ENCODE measurements at regions not wholly inside any gene's neighbourhood (a gene's known extent, or its start where the extent isn't known, plus 50 kb on each side); places are given as distances from the start of the nearest gene placed in this dataset.
A peak's percentile ranks its signal among the peaks of the same experiment; 100 is the strongest.

DNA sequence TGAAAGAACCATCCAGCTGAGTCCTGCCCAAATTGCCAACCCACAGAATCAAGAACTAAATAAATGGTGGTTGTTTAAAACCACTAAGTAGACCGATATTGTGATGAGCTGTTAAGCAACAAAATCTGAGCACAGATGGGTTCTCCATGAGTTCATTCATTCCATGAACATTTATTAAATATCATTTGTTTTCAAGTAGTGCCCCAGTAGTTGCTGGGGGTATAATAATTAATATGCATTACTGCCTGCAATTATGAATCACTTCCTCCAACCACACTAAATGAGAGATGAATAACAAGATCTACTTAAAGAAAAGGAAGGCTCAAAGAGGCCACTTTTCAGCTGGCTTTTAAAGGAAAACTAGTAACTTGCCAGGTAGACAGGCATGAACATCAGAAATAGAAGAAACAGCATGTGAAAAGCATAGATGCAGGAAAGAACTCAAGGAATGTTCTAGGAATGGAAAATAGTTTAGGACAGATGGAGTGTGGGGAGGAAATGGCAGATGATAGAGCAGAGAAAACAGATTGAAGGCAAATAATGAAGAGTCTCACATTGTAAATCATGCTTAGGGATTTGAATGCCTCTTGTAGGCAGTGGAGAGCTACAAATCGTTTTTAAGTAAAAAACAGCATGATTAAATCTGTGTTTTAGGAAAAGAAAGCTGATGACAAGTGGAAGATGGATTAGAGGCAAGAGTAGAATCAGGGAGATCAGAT lies 641.7 kb upstream of the DIPK2B start:
- no peak overlapping the region for H2AK5ac ChIP-seq (ENCODE audit: low read depth, low read length)
- H3K9me1 ChIP-seq (ENCODE audit: insufficient read depth, low read length): peaks cover 8% of the 10 kb centered on the region; the same call in 1 of the 2 replicates
- H4K5ac ChIP-seq (ENCODE audit: low read depth, low read length): no peak overlapping the region; the same call in 1 of the 2 replicates
- H3K18ac ChIP-seq (ENCODE audit: low read depth, low read length): no peak overlapping the region; the same call in 1 of the 2 replicates
- dilution Hi-C loops (cut with HindIII; ENCODE audit: low sequenced_read_pairs, unreplicated experiment): no loop called here
- ChIA-PET CTCF (interaction anchor here (0.6 to 1.0 kb wide), 3 partner anchors 10 to 40 kb away, joined by 3 read pairs; no protein-coding TSS in a partner anchor), POLR2A (ENCODE audit: unreplicated experiment) (no interaction called here)
- no peak overlapping the region for H2AFZ ChIP-seq (replicated peaks; ENCODE audit: low read length, poor library complexity)
- H3K9ac ChIP-seq (ENCODE audit: low read depth, low read length): no peak overlapping the region
- no peak overlapping the region; the same call in 1 of the 2 replicates for H3K27ac ChIP-seq (ENCODE audit: insufficient read depth, low read length)
- no peak overlapping the region for H4K91ac ChIP-seq (ENCODE audit: insufficient read depth, low read depth, low read length)
- H4K8ac ChIP-seq (ENCODE audit: low read depth in 2 of 2, low read length in 2 of 2): no peak overlapping the region
- H3K79me1 ChIP-seq (ENCODE audit: low read depth in 1 of 2, low read length in 2 of 2): peaks cover 11 to 32% of the 10 kb centered on the region in 2 experiments
- peak overlapping the region; percentile 23 for H2BK5ac ChIP-seq (ENCODE audit: low read depth, low read length, poor library complexity, severe bottlenecking)
- no TSS peak for BruUV-seq (replicated peaks)
- in situ Hi-C loops (cut with MboI; ENCODE audit: low sequenced_read_pairs): loop anchor here (10.0 kb wide), 2 partner anchors 328 to 542 kb away; no protein-coding TSS in a partner anchor
- H3K4me1 ChIP-seq (ENCODE audit: control insufficient read depth, insufficient read depth, low read length): peaks cover 5% of the 10 kb centered on the region; the same call in 1 of the 2 replicates
- WGBS, 2 experiments (ENCODE audit: extremely low coverage in 2 of 2, insufficient read length in 1 of 2): 0% methylated on average over 1 of the region's 2 CpGs; no CpG with 5 or more reads in 1 of the 2 experiments
- H2BK120ac ChIP-seq (ENCODE audit: low read depth, low read length): 0 out of 2 replicates have a peak overlapping the region, but pooled peaks have one; percentile 2
- no peak overlapping the region for H2BK20ac ChIP-seq (ENCODE audit: low read depth, low read length)
- intact Hi-C loops (cut with micrococcal nuclease): no loop called here
- H2AK9ac ChIP-seq (replicated peaks; ENCODE audit: low read depth, low read length, poor library complexity): no peak overlapping the region
- H3K23ac ChIP-seq (ENCODE audit: low read depth, low read length): peak overlapping the region; percentile 39; the same call in 1 of the 2 replicates
- H3K4me3 ChIP-seq (ENCODE audit: insufficient read depth, low read depth, low read length): no peak overlapping the region
- H3K36me3 ChIP-seq (ENCODE audit: control insufficient read depth, insufficient read depth, low read length): peaks cover 3% of the 10 kb centered on the region
- peak overlapping the region; percentile 20; the same call in 1 of the 2 replicates for H3K56ac ChIP-seq (ENCODE audit: extremely low read depth, insufficient read depth, low read length)
- no peak for DNase-seq
- H3K14ac ChIP-seq (replicated peaks; ENCODE audit: low read depth, low read length): no peak overlapping the region
- H3K27me3 ChIP-seq (ENCODE audit: control insufficient read depth, insufficient read depth, low read length): no peaks in the 10 kb centered on the region
- peak; percentile 36; the same call in 1 of the 2 replicates for ATAC-seq (ENCODE audit: low read depth)
- peaks cover 11% of the 10 kb centered on the region for H4K20me1 ChIP-seq (ENCODE audit: insufficient read depth, low read length)
- H3K4me2 ChIP-seq (ENCODE audit: low read depth, low read length): no peak overlapping the region; the same call in 1 of the 2 replicates
- no peak overlapping the region for H2BK15ac ChIP-seq (ENCODE audit: low read depth, low read length)
- H3K4ac ChIP-seq (ENCODE audit: low read depth, low read length): 0 out of 2 replicates have a peak overlapping the region, but pooled peaks have one; percentile 11
- H3K9me3 ChIP-seq (ENCODE audit: control insufficient read depth, insufficient read depth, low read length): no peaks in the 10 kb centered on the region
- TF ChIP-seq CHD1 (IDR thresholded peaks at IDR 0.05; ENCODE audit: low read depth, low read length) (no peak), MAZ (IDR thresholded peaks at IDR 0.05; ENCODE audit: borderline replicate concordance, low read depth, low read length) (no peak), POLR2A (IDR thresholded peaks at IDR 0.05; ENCODE audit: low read depth, low read length) (no peak), FOS (IDR thresholded peaks at IDR 0.05; ENCODE audit: low read depth, low read length) (no peak), SMC3 (IDR thresholded peaks at IDR 0.05; ENCODE audit: low read depth, low read length) (no peak), RAD21 (IDR thresholded peaks at IDR 0.05; ENCODE audit: low read length) (no peak), RFX5 (IDR thresholded peaks at IDR 0.05; ENCODE audit: low read depth, low read length) (no peak), RCOR1 (IDR thresholded peaks at IDR 0.05; ENCODE audit: insufficient replicate concordance, low read length) (no peak), USF2 (IDR thresholded peaks at IDR 0.05; ENCODE audit: low read depth, low read length) (no peak), MAFK (IDR thresholded peaks at IDR 0.05; ENCODE audit: low read depth, low read length) (no peak), CTCF (conservative IDR thresholded peaks at IDR 0.05; ENCODE audit: low read depth, low read length) (no peak), BHLHE40 (IDR thresholded peaks at IDR 0.05; ENCODE audit: low read depth, low read length) (no peak), NFE2L2 (IDR thresholded peaks at IDR 0.05; ENCODE audit: low read depth, low read length) (no peak)
- TF ChIP-seq, protein P1, sequence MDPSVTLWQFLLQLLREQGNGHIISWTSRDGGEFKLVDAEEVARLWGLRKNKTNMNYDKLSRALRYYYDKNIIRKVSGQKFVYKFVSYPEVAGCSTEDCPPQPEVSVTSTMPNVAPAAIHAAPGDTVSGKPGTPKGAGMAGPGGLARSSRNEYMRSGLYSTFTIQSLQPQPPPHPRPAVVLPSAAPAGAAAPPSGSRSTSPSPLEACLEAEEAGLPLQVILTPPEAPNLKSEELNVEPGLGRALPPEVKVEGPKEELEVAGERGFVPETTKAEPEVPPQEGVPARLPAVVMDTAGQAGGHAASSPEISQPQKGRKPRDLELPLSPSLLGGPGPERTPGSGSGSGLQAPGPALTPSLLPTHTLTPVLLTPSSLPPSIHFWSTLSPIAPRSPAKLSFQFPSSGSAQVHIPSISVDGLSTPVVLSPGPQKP (IDR thresholded peaks at IDR 0.05; ENCODE audit: borderline replicate concordance, low read depth, low read length): no peak

Data from IMR-90 (cell line).